OCI-LY3 (cell line): ENCODE measurements at regions not wholly inside any gene's neighbourhood (a gene's known extent, or its start where the extent isn't known, plus 50 kb on each side); places are given as distances from the start of the nearest gene placed in this dataset.
A peak's percentile ranks its signal among the peaks of the same experiment; 100 is the strongest.

Experiments used
- H2AFZ ChIP-seq: fragments of 200-600, 300-600 bp; shearing (Covaris generic); 2 replicates; pipeline ENCODE4 v1.6.0; 2014; ENCODE audit warnings: antibody characterized with exemption, low read depth, low read length
- H3K27ac ChIP-seq: fragments of 200-600, 300-600 bp; sonication (generic); 2 replicates; pipeline ENCODE4 v1.5.1; 2014; ENCODE audit warnings: mild to moderate bottlenecking, low read length, moderate library complexity, mixed read lengths
- H3K27me3 ChIP-seq: fragments of 200-600, 300-600 bp; sonication (generic); 2 replicates; pipeline ENCODE4 v1.6.1; 2014; ENCODE audit warnings: low read depth, low read length, mixed read lengths
- H3K36me3 ChIP-seq: fragments of 200-600, 300-600 bp; sonication (generic); replicated peaks from 2 replicates; pipeline ENCODE3; 2014; ENCODE audit warnings: low read depth, low read length, mixed read lengths
- H3K4me1 ChIP-seq: fragments of 300-600, 200-600 bp; sonication (generic); 2 replicates; pipeline ENCODE4 v1.6.1; 2014; ENCODE audit warnings: low read length, mixed read lengths
- H3K4me2 ChIP-seq: fragments of 200-600, 300-600 bp; sonication (generic); 2 replicates; pipeline ENCODE4 v1.6.1; 2014; ENCODE audit warnings: low read length, mixed read lengths
- H3K4me3 ChIP-seq: fragments of 300-600, 200-600 bp; sonication (generic); 2 replicates; pipeline ENCODE4 v1.5.1; 2014; ENCODE audit warnings: antibody characterized with exemption, mild to moderate bottlenecking, low read length, moderate library complexity
- H3K79me2 ChIP-seq: fragments of 300-600, 200-600 bp; shearing (Covaris generic); 2 replicates; pipeline ENCODE4 v1.6.1; 2014; ENCODE audit warnings: mild to moderate bottlenecking, low read length, mixed read lengths
- H3K9ac ChIP-seq: fragments of 300-600, 200-600 bp; shearing (Covaris generic); 2 replicates; pipeline ENCODE4 v1.6.0; 2014; ENCODE audit warnings: mild to moderate bottlenecking, low read length, moderate library complexity
- H3K9me3 ChIP-seq: fragments of 200-600, 300-600 bp; shearing (Covaris generic); 2 replicates; pipeline ENCODE4 v1.6.1; 2014; ENCODE audit warnings: low read length, mixed read lengths; ENCODE audit not compliant: insufficient read depth
- H4K20me1 ChIP-seq: fragments of 200-600, 300-600 bp; sonication (generic); 2 replicates; pipeline ENCODE4 v1.6.1; 2016; ENCODE audit warnings: low read length, mixed read lengths; ENCODE audit not compliant: insufficient read depth
- CTCF ChIP-seq: fragments of 200-600, 300-600 bp; sonication (generic); IDR thresholded peaks from 2 replicates; pipeline ENCODE4 v1.5.1; 2014; ENCODE audit warnings: antibody characterized with exemption, low read length, low read depth
- EZH2phosphoT487 ChIP-seq: fragments of 200-600 bp; shearing (Covaris generic); IDR thresholded peaks from 2 replicates; pipeline ENCODE4 v1.6.1; 2018; ENCODE audit warnings: antibody characterized with exemption, mixed run types, low read depth

- Histone ChIP-seq H3K4me3 (no peak overlapping the region), H3K27ac (no peak overlapping the region), H4K20me1 (no peaks in the 10 kb centered on the region), H3K9me3 (no peaks in the 10 kb centered on the region), H3K4me2 (no peak overlapping the region), H3K79me2 (no peaks in the 10 kb centered on the region), H2AFZ (no peak overlapping the region), H3K27me3 (no peaks in the 10 kb centered on the region), H3K4me1 (no peaks in the 10 kb centered on the region), H3K36me3 (no peaks in the 10 kb centered on the region), H3K9ac (no peak overlapping the region)
- TF ChIP-seq CTCF = no peak
- no peak for TF ChIP-seq EZH2phosphoT487
Observed at GRCh38 chr2:175430236-175430635, 248.7 kb upstream of the ATP5MC3 start.

GRCh38 chr2:175418224-175418835, 236.8 kb upstream of the ATP5MC3 start:
- no peak overlapping the region for H3K4me3 ChIP-seq
- no peaks in the 10 kb centered on the region for H3K36me3 ChIP-seq
- no peak overlapping the region for H2AFZ ChIP-seq
- TF ChIP-seq CTCF (no peak), EZH2phosphoT487 (no peak)
- H3K27ac ChIP-seq = no peak overlapping the region
- H3K27me3 ChIP-seq = no peaks in the 10 kb centered on the region
- no peak overlapping the region for H3K4me2 ChIP-seq
- H4K20me1 ChIP-seq = no peaks in the 10 kb centered on the region
- no peaks in the 10 kb centered on the region for H3K9me3 ChIP-seq
- H3K79me2 ChIP-seq = no peaks in the 10 kb centered on the region
- H3K4me1 ChIP-seq = no peaks in the 10 kb centered on the region
- no peak overlapping the region for H3K9ac ChIP-seq

- Histone ChIP-seq H3K36me3 (no peaks in the 10 kb centered on the region), H3K9me3 (no peaks in the 10 kb centered on the region)
Observed at GRCh38 chr2:175414882-175415487, 233.5 kb upstream of the ATP5MC3 start.

More at GRCh38 chr2:175414882-175415487, 233.5 kb upstream of the ATP5MC3 start:
- Histone ChIP-seq H3K27ac (no peak overlapping the region), H3K9ac (no peak overlapping the region), H3K4me1 (no peaks in the 10 kb centered on the region), H3K4me2 (no peak overlapping the region), H4K20me1 (no peaks in the 10 kb centered on the region), H3K27me3 (no peaks in the 10 kb centered on the region), H3K79me2 (no peaks in the 10 kb centered on the region), H2AFZ (no peak overlapping the region), H3K4me3 (no peak overlapping the region)
- peak; percentile 80 for TF ChIP-seq CTCF
- no peak for TF ChIP-seq EZH2phosphoT487
